GM04503 (cell line): ENCODE measurements at regions not wholly inside any gene's neighbourhood (a gene's known extent, or its start where the extent isn't known, plus 50 kb on each side); places are given as distances from the start of the nearest gene placed in this dataset.

Experiments
- DNase-seq: peaks from one replicate; pipeline ENCODE4 v3.0.0-alpha.2; 2012; ENCODE audit warnings: low read depth

DNA sequence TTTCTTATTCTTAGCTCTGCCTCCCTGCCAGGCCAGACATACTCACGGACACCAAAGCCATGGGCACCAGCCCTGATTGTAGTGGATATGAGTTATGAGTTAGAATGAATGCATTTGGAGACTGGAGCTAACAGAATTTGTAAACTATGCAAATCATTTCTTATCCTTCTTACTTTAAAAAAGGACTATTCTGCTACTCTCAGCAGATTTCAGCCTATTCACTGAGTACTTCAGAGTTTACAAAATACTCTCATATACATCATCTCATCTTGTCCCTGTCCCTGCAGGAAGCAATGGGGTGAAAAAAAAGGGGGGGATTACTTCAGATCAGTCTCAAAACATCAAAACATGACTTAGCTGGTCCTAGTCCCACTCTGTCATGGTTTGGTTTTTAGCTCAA is 541.4 kb upstream of the PLXNA2 start:
- DNase-seq: no peak

GRCh38 chr1:208787219-208787618 is 543.0 kb upstream of the PLXNA2 start:
- no peak for DNase-seq

DNA sequence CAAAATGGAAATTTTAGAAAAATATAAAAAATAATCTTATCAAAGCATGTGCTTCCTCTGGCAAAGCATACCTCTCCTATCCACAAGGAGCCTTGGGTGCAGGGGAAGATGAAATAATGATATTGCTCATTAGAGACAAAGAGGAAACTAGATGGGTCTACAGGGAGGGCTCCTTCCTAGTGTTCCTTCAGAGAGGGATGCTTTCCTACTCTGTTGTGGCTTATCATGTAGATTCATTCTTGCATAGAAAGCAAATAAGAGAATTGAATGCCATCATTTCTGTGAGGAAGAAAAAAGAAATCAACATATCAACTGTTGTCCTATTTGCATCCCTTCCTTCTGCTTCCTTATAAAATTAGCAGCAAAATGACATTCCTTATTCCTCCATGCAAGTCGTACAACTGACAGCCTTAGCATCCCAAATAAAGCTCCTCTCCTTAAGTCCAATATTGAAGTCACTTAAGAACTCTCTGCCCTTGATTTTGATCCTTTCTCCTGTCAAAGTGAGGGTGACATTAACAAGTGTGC is 543.9 kb upstream of the PLXNA2 start:
- no peak for DNase-seq

DNA sequence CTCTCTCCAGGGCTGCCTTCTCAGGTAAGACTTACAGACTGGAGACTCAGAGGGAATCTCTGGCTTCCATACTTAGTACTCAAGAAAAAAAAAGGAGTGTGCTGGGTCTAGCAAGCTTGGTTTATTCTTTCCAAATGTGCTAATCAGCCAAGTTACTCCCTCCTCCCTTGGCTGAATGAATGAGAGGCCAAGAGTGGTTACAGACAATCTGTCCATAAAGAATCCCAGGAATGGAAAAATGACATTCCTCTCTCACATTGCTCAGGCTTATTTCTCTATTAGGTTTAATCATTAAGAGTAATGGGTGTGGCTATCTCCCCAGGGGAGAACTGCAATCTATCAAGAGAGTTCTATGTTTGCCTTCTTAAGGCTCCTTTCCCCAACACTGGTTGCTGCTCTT is 547.3 kb upstream of the PLXNA2 start:
- DNase-seq: no peak

DNA sequence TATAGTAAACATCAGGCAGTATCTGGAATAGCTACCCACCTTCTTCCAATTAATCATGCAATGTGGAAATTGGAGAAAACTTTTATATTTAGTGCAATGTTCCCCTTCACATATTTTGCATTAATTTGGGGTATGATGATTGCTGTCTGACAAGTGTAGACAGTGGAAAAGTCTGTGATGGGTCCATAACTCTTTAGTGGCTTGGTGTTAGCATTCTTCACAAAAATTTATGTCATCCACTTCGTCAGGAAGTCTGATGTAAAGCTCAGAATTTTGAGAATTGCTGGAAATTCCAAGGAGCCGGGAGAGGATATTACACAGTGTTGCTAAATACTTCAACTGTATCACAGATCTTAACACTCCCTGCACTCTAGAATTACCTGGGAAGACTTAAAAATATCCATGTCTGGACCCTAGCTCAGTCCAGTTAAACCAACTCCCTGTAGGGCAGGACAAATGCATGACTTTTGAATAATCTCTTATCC is 549.7 kb upstream of the PLXNA2 start:
- no peak for DNase-seq

DNA sequence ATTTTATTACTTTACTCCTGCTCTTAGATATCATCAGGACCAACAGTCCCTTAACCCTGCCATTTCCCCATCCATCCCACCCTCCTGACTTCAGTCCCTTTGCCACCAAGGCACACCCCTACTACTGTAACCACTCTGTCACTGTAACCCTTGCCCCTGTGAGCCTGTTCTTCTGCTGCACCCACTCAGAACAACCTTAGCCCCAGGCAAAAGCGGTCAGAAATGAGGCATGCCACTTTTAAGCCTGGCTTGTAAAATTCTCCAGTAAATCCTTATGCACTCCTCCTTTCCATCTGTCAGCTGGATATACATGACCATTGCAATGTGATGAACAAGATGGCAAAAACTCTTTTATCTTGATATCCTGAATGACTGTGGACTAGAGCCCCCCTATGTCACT is 555.0 kb upstream of the PLXNA2 start:
- no peak for DNase-seq

GRCh38 chr1:208803011-208803811 is 559.0 kb upstream of the PLXNA2 start:
- no peak for DNase-seq

DNA sequence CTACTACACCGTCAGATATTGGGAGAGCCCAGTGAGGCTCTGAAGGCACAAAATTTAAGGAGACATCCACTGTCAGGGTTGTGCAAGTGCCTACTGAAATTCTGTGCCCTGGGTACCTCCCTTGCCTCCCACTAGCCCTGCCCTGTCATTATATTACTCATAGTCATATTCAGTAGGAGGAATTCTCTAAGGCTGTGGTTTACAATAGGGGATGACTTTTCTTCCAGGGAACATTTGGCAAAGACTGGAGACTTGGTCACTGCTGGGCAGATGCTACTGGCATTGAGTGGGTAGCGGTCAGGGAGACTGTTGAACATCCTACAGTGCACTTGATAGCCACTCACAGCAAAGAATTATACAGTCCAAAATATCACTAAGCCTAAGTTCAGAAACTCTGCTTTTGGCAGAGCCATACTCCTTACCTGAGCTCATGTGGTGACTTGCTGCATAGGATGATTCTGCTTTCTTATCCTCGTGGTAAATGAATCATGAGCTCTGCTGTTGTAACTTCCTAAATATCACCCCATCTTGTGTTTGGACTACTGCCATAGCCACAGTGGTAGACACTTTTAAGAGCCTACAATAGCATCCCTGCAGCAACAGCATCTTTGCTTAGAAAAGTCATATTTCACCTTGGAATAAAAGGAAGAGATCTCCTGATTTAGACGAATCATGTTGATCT is 563.4 kb upstream of the PLXNA2 start:
- DNase-seq: no peak

- DNase-seq: no peak
Measured at GRCh38 chr1:208808301-208808700, 564.1 kb upstream of the PLXNA2 start.

DNA sequence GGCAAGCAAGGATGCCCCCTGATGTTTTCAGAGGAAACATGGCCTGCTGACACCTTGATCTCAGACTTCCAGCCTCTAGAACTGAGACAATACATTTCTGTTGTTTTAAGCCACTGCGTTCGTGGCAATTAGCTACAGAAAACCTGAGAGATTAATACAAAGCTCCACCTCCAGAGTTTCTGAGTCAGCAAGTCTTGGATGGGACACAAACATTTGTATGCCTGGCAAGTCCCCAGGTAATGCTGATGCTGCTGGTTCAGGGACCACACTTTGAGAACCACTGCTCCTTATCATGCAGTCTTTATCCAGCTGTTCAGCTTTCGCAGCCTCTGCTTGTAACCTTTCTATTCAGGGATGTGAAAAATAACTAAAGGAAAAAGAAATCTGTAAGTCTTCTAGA is 565.7 kb upstream of the PLXNA2 start:
- no peak for DNase-seq

GRCh38 chr1:208818770-208819445 is 574.7 kb upstream of the PLXNA2 start:
- no peak for DNase-seq

GRCh38 chr1:208820580-208821212 is 576.5 kb upstream of the PLXNA2 start:
- no peak for DNase-seq

GRCh38 chr1:208821939-208822338 is 577.8 kb upstream of the PLXNA2 start:
- no peak for DNase-seq

DNA sequence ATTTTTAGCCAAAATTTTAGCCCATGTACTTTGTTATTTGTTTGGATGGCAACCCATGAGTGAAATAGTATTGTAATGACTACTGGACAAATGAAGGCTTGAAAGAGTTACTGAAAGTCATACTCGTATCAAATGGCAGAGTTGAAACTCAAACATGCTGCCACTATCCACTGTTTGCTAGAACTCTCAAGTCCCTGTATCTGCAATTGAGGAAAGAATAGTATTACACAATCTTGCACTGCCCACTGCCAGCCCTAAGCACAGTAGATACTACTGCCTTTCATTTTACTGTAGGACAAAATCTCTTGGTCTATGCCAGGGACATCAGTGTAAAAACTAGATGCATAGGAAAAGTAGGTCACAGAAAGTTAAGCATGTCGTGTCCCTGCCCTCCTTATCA is 581.1 kb upstream of the PLXNA2 start:
- DNase-seq: no peak

GRCh38 chr1:208829595-208829994 is 585.4 kb upstream of the PLXNA2 start:
- DNase-seq: peak; percentile 17

- peak; percentile 29 for DNase-seq
Measured at GRCh38 chr1:208834381-208835096, 590.4 kb upstream of the PLXNA2 start.

DNA sequence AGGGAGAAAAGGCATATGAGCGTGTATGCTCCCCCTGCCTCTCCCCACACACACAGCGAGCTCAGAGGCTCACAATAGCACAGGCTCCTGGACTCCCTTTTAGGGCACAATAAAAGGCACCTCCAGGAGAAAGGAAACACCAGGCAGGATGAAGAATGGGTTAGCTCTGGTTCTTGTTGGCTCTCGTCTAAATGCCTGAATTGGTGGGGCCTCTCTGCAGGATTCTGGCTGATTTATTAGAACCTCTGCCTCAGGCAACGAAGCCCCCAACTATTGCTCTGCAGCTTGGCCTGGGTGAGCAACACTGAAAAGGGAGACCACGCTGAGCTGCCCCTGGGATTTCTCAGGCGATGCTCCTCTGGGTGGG is 590.9 kb upstream of the PLXNA2 start:
- no peak for DNase-seq

GRCh38 chr1:208835781-208836180 is 591.6 kb upstream of the PLXNA2 start:
- no peak for DNase-seq

- no peak for DNase-seq
Measured at GRCh38 chr1:208837242-208837641, 593.1 kb upstream of the PLXNA2 start.

DNA sequence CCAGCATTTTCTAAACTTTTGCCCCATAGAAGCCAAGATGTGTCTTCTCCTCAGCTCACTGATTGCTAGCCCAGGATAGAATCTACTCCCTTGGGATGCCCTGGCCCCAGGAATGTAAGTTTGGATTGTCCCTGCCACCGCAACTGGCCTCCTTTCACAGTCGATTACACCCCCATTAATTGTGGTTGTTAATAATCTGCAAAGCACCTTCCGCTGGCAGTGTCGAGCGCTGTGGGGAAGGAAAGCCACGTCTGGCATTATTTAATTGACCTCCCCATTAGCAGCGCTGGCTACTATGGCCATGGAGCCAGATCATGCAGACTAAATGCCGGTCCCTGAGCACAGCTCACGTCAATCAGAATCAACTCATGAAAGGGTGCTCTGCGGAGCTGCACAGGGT is 597.3 kb upstream of the PLXNA2 start:
- DNase-seq: no peak

DNA sequence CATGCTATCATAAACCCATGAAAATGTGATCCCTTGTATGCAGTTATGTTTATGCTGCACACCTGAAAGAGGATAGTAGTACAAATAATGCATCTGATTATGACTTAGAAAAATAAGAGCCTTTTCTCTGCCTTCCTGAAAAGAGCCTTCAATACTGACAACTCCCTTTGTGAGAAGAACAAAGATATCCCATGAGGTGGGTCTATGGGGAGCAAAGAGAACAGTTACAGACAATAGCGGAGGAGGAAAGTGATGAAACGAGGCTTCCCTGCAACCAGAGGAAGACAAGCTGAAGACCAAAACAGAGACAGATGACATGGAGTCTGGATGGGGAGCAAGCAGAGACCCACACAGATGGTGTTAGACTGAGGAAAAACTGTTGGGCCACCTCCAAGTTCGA is 598.3 kb upstream of the PLXNA2 start:
- no peak for DNase-seq

GRCh38 chr1:208844158-208844557 is 600.0 kb upstream of the PLXNA2 start:
- no peak for DNase-seq
